NT2/D1 (cell line): ENCODE measurements at regions not wholly inside any gene's neighbourhood (a gene's known extent, or its start where the extent isn't known, plus 50 kb on each side); places are given as distances from the start of the nearest gene placed in this dataset.

ENCODE experiments used
- SUZ12 ChIP-seq: IDR thresholded peaks from 2 replicates; pipeline ENCODE4 v1.6.1; 2011; ENCODE audit not compliant: insufficient read length, insufficient read depth; ENCODE audit errors: extremely low read depth
- ZNF274 ChIP-seq: IDR thresholded peaks from 2 replicates; pipeline ENCODE4 v1.6.1; 2011; ENCODE audit warnings: mild to moderate bottlenecking, low read depth, low read length

GRCh38 chr14:84806181-84806580 is 723.8 kb upstream of the FLRT2 start:
- TF ChIP-seq ZNF274 (no peak), SUZ12 (no peak)
